GM23248 (cell line): ENCODE measurements at regions not wholly inside any gene's neighbourhood (a gene's known extent, or its start where the extent isn't known, plus 50 kb on each side); places are given as distances from the start of the nearest gene placed in this dataset.

Experiments
- EZH2 ChIP-seq: fragments of 200-600 bp; sonication (generic); IDR thresholded peaks from 2 replicates; pipeline ENCODE4 v1.6.1; 2018; ENCODE audit warnings: antibody characterized with exemption, mild to moderate bottlenecking; ENCODE audit not compliant: insufficient read depth, poor library complexity, severe bottlenecking
- EZH2phosphoT487 ChIP-seq: fragments of 200-600 bp; sonication (generic); IDR thresholded peaks from 2 replicates; pipeline ENCODE4 v1.6.1; 2018; ENCODE audit warnings: antibody characterized with exemption, moderate library complexity, mild to moderate bottlenecking, low read depth; ENCODE audit not compliant: insufficient read depth

DNA sequence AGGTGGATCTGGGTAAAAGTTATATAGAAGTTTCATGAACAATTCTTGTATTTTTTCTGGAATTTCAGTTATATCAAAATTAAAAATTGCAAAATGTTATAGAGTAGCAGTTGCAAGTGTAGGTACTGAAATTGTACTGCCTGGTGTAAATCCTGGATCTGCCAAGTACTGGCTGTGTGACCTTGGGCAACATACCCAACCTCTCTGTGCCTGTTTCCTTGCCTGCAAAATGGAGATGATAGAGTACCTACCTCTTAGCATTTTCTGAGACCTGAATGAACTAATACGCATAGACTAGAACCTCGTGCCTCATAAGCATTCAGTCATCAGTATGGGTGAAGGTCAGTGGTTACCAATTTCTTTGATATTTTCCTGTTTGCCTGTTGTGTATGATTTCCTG is 290.0 kb upstream of the KAZN start:
- TF ChIP-seq EZH2phosphoT487 (no peak), EZH2 (no peak)
